Esophagus squamous epithelium (tissue), 4 donors: ENCODE measurements at regions not wholly inside any gene's neighbourhood (a gene's known extent, or its start where the extent isn't known, plus 50 kb on each side); places are given as distances from the start of the nearest gene placed in this dataset.

Source experiments
- POLR2A ChIP-seq, 4 donors: fragments of 450-650 bp; IDR thresholded peaks; one replicate each; pipeline ENCODE4 v1.6.1; 2017; ENCODE audit warnings: antibody characterized with exemption in 4 of 4, mild to moderate bottlenecking in 4 of 4, moderate library complexity in 3 of 4
- TF ChIP-seq, protein P1 (sequence below), 6 experiments: fragments of 450-650 bp in 4 of 6; fragments of 200-600 bp in 2 of 6; sonication (generic) in 2 of 6; IDR thresholded peaks; one replicate each; pipeline ENCODE4 v1.5.1; 2016 to 2019; ENCODE audit warnings: antibody characterized with exemption in 6 of 6, mild to moderate bottlenecking in 4 of 6, moderate library complexity in 4 of 6

DNA sequence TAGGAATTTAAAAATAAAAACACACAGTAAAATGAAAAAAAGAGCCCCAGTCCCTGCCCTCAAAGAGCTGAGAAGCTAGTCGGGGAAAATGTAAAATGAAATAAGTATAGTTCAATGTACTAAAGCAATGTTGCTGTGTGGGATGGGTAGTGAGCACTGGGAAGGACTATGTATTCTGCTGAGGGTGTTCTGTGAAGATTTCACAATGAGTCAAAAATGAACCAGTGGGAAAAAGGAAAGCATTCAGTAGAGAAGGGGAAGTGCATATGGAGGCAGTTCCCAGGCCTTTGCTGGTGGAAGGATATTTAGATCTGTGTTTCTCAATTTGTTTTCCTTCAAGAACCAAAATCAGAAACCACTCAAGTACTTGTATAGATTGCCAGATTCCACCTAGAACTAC, 1094.7 kb upstream of the KLHL29 start:
- TF ChIP-seq, protein P1, sequence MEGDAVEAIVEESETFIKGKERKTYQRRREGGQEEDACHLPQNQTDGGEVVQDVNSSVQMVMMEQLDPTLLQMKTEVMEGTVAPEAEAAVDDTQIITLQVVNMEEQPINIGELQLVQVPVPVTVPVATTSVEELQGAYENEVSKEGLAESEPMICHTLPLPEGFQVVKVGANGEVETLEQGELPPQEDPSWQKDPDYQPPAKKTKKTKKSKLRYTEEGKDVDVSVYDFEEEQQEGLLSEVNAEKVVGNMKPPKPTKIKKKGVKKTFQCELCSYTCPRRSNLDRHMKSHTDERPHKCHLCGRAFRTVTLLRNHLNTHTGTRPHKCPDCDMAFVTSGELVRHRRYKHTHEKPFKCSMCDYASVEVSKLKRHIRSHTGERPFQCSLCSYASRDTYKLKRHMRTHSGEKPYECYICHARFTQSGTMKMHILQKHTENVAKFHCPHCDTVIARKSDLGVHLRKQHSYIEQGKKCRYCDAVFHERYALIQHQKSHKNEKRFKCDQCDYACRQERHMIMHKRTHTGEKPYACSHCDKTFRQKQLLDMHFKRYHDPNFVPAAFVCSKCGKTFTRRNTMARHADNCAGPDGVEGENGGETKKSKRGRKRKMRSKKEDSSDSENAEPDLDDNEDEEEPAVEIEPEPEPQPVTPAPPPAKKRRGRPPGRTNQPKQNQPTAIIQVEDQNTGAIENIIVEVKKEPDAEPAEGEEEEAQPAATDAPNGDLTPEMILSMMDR (IDR thresholded peaks at IDR 0.05), result no peak
- no peak for TF ChIP-seq POLR2A (IDR thresholded peaks at IDR 0.05)
